HG03103 (cell line): ENCODE measurements at regions not wholly inside any gene's neighbourhood (a gene's known extent, or its start where the extent isn't known, plus 50 kb on each side); places are given as distances from the start of the nearest gene placed in this dataset.

Experiments
- ATAC-seq: cut with Tn5 transposase; IDR thresholded peaks from one replicate; pipeline ENCODE4 v1.9.1; 2021; ENCODE audit warnings: low read depth; ENCODE audit not compliant: unreplicated experiment

DNA sequence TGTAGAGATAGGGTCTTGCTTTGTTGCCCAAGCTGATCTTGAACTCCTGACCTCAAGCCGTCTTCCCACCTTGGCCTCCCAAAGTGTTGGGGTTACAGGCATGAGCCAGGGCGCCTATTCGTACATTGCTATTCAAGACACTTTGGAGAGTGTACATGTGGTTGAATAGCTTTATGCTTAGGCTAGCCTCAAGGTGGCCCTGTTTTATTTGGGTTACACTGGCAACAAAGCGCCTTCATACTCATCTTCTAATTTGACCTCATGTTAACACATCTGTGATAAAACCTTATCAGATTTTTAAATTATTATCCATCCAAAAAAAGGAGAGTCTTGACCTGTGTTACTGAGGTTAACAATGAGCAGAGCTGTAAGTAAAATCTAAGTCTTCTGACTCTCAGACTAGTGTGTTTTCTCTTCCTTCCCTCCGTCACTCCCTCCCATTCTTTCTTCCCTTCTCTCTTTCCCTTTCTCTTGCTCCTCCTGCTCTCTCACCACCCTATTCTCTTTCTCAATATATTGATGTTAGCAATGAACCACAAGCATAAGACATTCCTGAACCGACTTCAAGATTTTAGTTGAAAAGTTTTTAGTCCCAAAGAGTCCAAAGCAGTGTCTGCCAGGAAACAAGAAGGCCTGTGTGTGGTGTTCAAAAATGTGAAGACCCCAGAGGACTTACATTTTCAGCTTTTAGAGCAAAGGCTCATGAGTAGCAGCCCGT, 603.7 kb upstream of the CFAP20DC start:
- ATAC-seq = no peak

DNA sequence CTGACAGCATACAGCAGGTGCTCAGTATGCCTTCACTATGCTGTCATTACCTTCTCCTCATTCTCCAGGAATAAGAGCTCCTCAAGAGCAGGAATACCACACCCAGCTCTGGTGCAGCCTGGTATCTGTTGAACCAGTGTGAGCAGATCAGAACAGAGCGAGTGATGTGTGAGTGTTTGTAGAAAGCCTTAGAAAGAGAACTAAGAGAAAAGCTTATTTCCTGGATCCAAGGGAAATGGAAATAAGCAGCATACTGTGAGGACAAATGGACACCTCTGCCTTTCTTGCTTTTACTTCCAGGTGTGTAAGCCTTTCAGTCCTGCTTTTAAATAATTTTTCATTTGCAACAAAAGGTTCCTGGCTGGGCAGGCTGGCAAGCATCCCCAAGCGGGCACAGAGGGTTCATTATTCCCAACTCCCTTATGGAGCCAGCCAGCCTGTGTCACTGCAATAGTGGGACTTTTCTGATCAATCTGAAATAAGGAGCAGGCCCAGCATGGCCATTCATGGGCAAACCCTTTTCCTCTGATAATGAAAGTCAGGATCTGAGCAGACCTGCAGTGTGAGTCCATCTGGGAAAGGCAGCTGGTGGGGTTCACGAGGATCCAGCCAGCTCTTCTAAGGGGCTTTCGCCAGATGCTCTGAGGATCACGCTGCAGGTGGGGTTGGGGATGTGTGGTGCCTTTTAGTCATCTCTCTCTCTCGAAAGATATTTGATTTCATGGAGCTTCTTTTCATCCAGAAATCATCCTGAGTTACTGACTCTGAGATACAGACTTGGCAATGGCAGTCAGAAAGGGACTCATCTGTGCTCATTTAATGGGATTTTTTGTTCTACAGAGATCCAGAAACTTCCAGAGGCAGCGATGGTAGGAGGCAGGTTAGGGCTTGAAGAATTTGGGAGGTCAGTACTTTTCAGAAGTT, 594.9 kb upstream of the CFAP20DC start:
- no peak for ATAC-seq

DNA sequence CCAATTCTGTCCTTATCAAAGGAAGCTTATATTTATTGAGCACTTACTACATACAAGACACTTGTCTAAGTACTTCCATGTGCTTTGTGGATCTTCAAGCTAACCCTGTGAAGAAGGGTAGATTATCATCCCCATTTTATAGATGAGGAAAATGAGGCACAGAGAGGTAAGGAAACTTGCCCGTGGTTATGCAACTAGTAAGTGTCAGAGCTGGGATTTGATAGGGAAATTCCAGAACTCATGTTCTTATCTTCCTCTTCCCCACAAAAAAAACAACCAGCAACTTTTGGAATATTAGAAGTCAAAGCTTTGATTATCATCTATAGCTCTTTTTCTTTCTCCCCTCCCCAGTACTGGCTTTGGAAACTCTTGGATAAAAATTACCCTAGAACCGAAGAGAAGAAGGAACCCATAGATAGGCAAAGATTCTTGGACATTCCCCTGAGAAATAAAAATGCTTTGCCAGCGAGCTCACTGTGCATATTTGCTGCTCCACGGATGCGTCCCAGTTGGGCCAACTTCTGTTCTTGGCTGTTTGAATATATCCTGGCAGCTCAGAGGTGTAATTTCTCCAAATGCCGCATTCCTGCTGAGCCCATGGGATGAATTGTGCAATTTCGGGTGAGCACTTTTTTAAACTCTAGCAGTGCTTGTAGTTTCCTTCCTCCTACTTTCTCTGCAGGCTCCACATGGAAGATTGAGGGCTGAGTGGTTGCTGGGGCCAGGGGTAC, 591.5 kb upstream of the CFAP20DC start:
- ATAC-seq = no peak

DNA sequence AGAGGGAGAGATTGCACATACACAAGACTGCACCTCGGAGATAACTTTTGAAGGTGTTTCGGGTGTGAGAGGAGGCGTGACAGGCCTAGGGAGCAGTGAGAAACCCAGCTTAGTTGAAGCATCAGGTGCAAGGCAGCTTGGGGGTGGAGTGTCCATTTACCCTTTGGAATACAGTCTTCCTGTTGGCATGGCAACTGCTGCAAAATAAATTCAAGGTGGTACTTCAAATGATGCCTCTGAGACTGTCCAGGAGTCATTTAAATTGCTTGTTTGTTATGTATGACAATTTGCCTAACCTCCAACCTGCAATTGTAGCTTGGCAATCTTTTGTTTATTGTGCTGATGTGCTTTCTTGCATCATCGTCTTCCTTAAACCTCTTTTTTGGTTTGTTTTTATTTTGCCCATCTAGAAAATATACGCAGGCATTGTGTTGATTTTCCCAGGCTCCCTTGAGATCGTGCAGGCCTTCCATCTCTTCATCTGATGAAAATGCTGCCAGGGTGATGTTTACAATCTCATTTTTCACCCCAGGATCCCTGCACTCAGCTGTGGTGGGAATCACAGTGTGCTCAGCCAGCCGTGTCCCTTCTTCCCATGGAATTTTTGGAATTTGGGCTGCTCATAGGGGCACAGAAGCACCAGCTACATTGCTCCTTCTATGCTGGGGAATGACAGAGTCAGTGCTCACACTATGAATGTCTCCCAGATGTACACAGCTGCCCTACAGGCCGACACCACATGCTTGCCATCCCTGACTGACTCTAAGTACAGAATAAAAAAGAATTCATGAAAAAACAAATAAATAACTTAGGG, 583.1 kb upstream of the CFAP20DC start:
- no peak for ATAC-seq

DNA sequence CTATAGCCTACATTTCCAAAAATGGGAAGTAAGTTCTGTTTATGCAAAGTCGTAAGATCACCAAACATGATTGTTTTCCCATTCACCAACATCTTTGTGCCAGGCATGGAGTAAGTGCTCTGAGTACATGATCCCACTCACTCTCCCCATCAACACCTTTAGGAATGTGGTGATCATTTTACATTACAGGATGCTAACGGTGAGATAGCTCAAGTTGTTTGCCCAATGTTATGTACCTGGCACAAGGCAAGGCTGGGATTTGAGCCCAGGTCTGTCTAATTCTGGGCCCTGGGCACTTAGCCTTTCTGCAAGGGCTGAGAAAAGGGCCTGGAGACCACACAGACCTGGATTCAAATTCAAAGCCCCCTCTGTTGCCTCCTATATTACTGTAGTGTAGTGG, 581.7 kb upstream of the CFAP20DC start:
- ATAC-seq = no peak

DNA sequence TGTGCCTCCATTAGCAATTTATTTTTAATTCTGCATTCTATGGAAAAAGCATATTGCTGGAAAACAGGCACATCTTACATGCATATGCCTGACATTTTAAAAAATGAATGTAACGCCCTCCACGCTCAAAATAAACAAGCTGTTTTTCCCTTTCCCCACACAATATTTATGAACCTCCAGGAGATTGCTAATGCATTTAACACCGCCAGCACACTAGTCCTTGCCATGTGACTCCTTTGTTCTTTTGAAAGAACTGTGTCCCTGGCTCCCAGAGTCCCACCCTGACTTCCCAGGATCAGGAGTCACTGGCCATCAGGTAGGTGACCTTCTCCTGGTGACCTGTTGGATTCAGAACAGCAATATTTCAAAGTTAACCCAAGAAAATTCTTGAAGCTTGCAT, 571.2 kb upstream of the CFAP20DC start:
- ATAC-seq = no peak

DNA sequence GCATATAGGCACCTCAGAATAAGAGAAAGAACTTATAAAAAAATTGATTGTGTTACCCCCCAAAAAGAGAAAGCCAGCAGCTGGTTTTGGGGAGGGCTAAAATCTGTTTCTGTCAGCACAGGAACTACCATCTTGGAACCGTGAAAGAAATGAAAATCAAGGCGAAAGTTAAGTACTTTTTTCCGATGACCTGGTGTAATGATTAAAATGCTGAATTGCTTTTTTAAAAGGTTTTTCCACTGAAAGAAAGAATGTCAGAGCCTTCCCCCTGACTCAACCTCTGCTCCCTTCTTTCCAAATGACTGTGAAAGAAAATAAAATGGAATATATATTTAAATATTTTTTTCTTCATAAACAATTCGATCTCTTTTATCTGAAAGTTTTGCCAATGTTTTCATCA, 570.5 kb upstream of the CFAP20DC start:
- no peak for ATAC-seq

DNA sequence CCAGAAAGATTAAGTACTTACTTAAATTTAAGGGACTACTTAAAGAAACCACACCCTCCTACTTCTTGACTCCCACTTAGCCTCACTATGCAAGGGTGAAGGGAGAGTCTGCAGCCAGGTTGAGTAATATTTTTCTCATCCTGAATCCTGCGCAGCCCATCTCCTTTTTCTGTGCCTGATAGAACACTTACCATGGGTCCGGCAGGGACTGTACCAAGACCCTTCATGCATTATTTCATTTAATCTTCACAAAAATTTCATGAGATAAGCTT, 562.6 kb upstream of the CFAP20DC start:
- no peak for ATAC-seq

DNA sequence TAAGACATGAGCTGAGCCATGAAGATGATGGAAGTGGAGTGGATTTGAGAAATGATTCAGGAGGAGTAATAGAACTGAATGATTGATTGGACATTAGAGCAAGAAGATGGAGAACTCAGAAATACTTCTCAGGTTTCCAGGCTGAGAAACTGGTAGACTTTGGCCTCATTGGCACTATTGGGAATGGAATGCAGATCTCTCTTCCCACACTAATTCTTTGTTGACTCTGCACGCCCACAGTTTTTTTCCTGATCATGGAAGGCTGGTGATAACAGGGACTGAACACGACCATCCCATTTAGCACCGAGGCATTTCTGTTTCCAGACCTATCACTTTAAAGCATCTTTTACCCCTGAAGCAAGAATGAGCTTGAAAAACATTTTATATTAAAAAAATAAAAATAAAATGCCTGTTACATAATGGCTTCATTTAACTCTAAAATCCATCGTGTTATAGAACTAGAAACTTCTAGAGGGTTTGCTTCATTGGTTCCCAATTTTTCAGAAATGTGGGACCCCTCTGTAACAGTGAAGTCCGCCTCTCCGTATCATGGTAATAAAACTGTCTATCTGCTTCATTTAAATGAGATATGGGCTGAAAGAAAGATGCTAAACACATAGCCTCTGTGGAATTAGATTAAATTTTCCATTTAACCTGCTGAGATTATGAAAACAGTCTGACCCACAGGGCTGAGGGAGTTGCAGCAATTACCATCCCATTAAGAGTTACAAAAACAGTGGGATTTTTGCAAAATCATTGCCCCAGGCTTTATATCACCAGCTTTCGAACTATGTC, 562.0 kb upstream of the CFAP20DC start:
- no peak for ATAC-seq

DNA sequence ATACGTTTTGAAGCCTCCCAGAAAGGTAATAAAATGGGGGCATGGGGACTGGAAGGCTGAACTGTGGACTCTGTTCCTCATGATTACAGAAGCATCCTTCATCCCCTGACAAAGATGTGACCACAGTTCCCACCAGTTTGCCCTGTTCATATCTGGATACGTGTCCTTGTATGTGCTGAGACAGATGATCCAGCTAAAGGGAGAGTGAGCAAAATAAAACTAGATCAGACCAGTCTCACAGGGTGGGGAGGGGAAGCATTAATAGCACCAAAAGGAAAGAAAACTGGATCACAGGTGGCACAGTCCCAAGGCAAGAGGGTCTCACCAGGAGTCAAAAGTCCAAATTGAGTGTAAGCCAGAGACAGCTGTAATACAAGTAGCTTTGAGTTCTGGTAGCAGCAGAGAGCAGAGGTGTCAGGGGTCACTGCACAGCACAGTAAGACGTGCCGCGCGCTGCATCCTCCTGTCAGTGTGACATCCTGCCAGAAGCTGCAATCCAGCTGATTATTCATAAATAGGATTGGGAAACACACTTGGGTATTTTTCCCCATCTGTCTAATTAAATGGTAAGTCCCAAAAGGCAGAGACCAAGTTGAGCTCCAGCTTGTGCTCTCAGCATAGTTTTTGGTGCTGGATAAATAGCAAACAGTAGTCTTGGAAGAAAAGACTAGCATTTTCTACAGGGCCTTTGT, 560.0 kb upstream of the CFAP20DC start:
- no peak for ATAC-seq

DNA sequence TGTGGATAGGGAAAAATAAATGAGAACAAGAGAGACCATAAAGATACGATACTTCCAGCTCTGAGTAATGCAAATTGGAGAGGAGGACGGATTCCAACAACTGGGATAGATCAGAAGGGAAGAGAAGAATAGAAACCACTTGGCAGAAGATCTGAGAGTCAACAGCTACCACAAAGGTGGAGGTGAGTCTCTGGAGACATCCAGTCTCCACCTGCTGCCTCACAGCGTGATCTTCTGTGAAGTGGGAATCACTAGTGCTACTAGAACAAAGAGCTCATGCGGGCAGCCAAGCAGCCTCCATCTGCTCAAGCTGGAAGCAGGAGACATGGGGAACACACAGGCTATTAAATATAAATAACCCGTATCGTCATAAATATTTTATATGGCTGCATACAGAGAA, 558.5 kb upstream of the CFAP20DC start:
- no peak for ATAC-seq

DNA sequence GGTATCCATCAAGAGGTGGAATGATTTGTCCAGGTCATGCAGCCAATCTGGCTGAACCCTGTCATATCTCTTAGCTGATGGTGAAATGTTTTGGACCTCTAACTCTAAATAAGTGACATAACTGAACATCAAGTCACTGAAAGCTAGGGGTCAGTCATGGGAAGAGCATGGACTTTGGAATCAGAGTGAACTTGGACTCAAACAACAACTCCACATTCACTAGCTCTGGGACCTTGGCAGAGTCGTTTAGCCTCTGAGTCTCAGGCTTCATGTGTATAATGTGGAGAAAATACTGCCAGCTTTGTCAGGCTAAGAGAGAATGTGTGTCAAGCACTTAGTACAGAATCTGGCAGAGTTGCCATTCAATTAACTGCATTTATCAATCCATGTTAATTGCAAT, 557.8 kb upstream of the CFAP20DC start:
- ATAC-seq = no peak

DNA sequence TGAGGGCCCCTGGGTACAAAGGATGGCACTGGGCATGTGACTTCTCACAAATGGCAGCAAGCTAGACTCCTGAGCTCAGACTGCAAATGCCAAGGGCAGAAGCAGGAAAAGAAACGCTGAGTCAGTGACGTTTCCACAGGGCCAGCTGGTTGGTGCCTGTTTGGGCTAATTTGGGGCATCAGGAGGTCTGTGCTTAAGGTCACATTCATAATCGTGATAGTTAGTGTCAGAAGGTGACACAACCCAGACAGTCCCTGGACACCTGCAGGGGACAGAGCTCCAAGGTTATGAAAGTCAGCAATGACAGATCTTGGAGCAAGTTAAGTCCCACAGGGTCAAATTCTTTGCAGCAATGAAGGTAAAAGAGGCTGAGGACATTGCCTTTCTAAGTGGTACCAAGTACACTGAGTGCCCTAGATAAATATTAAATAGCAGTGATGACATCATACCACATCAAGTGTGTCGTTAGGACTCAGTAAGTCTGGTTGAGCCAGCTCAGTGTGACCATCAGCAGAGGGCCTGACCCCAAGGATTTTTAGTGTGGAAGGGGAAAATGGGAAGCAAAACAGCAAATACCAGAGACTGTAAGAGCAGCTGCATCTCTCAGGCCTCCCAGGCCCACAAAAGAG, 556.9 kb upstream of the CFAP20DC start:
- ATAC-seq = no peak

DNA sequence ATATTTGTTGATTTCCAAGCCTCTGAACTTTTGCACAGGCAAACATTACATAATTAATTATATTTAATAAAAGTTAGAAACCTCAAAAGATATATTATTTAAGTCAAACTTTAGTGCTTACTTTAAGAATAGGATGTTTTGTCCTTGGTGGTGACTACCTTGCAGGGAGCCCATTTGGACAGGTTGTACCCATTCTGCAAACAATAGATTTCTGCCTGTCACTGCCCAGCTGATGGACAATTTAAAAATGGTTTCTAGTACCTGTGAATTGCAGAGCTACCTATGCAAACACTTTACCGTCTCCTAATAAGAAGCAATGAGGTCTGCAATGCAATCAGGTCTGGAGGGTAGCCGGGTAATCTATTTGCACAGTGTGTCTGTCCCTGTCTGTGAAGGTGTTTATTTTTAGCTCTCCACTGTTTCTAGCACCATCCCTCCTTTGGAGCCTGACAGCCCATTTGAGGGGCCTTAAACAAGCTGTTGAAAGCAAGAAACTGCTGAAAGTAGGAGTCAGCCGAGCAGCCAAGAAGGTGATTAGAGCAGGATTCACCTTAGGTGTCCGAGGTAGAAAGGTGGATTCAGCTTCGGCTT, 556.2 kb upstream of the CFAP20DC start:
- ATAC-seq = no peak

DNA sequence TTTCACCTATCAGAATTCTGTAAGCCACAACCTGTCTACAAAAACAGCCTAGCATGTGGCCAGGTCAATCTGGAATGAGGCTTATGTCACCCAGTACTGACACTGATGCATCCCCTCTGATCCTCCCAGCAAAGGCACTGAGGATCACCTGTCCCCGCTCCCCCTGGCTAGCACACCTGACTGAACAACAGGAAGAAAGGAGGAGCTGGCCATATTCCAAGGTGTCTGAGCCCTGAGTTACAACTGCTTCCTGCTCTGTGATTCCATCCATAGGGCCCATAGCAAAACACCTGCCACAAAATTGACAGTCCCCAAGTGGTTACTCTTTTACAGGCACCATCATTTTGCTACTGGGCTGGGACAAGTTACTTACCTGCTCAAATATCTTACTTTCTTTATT, 555.5 kb upstream of the CFAP20DC start:
- no peak for ATAC-seq

DNA sequence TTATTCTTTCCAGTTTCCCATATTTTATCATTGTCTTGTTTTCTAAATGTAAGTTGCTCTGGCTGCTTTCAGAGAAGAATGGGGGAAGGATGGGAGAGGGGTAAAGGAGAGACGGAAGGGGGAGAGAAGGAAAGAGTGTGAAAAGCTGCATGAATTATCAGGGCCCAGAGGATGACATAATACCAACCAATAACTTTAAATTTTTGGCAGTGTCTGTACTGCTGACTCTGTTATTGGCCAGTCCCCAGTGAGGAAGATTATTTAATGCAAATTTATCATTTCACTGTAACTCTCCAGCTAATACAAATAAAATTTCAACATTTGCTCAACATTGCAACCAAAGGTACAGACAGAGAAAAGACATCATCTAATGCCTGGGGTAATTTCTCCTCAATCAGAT, 551.7 kb upstream of the CFAP20DC start:
- no peak for ATAC-seq

DNA sequence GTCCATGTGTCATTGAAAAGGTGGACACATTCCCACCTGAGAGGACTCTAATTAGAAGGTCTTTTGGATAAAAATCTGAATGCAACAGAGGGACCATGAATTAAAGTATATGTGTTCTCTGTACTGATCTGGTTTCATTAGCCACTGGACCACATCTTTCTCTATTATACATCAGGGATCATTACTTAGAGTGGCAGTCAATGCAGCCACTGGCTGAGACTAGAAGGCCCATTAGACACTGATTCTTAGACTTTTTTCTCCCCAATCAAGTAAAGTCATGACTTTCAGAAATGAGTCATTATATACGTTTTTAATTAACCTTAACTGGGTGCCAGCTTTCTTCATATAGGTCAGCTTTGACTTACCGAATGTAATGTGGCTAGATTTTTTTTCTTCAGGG, 550.8 kb upstream of the CFAP20DC start:
- no peak for ATAC-seq

DNA sequence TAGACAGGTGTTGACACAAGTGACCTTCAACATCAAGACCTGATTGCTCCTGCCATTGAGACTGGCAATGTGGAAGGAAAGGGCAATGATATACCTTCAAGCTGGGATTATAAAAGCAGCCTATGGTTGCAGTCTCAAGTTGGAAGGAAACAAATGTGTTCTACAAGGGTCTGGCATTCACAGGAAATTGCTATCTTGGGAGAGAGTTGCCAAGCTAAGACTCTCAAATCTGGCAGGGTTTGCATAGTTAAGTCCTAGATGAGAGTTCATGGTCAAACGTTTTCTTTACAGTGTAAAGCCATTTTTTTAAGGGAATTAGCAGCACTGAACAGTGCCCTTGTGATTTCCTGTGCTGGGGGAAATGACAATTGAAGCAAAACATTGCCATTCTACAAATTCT, 546.9 kb upstream of the CFAP20DC start:
- no peak for ATAC-seq

DNA sequence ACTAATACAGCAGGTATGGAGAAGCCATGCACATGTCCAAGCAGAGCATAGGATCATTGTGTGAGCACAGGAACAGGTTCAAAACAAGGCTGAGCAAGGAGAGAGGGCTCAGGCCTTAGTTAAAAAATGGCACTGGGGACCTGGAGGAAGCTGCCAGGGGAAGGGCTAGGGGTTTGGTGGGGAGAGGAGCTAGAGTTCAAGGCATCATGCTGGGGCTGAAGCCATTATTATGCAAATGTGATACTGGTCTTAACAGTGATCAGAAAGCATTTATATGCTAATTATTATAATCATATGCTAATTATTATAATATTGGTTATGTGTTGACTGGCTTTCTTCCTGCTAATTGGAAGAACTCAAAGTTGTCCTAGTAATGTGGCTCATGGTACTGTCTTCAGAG, 546.0 kb upstream of the CFAP20DC start:
- ATAC-seq = no peak
